HCT116 (cell line): ENCODE measurements at regions not wholly inside any gene's neighbourhood (a gene's known extent, or its start where the extent isn't known, plus 50 kb on each side); places are given as distances from the start of the nearest gene placed in this dataset.

ENCODE experiments used
- ATAC-seq: fragments of 200-7000 bp; cut with Tn5 transposase; 2 replicates; pipeline ENCODE4 v1.9.1; 2020; ENCODE audit warnings: mild to moderate bottlenecking, moderate library complexity
- BruUV-seq: library from RNA; stranded (reverse); fragments of 400-500 nt; replicated peaks from 2 replicates; lab custom pipeline; 2021; lab: Mats Ljungman, UMichigan
- CTCF ChIA-PET: fragments of 300-600 bp; sonication (Branson Sonifier 250); formaldehyde crosslinking; loops from one replicate; lab custom pipeline; 2021; ENCODE audit warnings: antibody characterized with exemption; lab: Charles Lee
- POLR2A ChIA-PET: fragments of 300-600, 350-600 bp; sonication (Branson Sonifier 250); formaldehyde crosslinking; loops from one replicate; lab custom pipeline; 2021; ENCODE audit warnings: antibody characterized with exemption; lab: Charles Lee
- RAD21 ChIA-PET, 2 experiments: fragments of 300-600 bp; sonication (Branson Sonifier 250); formaldehyde crosslinking; loops; one replicate each; lab custom pipeline; 2023; ENCODE audit warnings: low total read pairs in 2 of 2; ENCODE audit not compliant: uncharacterized antibody in 2 of 2, unreplicated experiment in 2 of 2, low non-redundant PET in 1 of 2; lab: Charles Lee
- DNase-seq: peaks from one replicate; pipeline ENCODE4 v3.0.0-alpha.2; 2010; ENCODE audit warnings: low read depth, low spot score
- H2AFZ ChIP-seq: fragments of 200-600 bp; shearing (Covaris generic), sonication (generic); 2 replicates; pipeline ENCODE4 v1.6.1; 2017; ENCODE audit warnings: low read depth, mixed run types, mixed read lengths, antibody characterized with exemption, low read length; ENCODE audit not compliant: poor library complexity, severe bottlenecking
- H3K27ac ChIP-seq: 2 replicates; pipeline ENCODE4 v1.5.1; 2012; ENCODE audit warnings: low read depth, low read length
- H3K27me3 ChIP-seq: fragments of 200-600 bp; sonication (generic); 2 replicates; pipeline ENCODE4 v1.6.1; 2016; ENCODE audit warnings: mixed run types, low read length, mixed read lengths; ENCODE audit not compliant: insufficient read depth
- H3K36me3 ChIP-seq, 2 experiments: fragments of 200-500 bp in 1 of 2; fragments of 200-600 bp in 1 of 2; sonication (Bioruptor generic) in 1 of 2; sonication (generic) in 1 of 2; 2 replicates each; pipeline versions ENCODE4 v1.5.1 to v1.6.1; 2014 to 2016; ENCODE audit warnings: low read length in 2 of 2, inconsistent platforms in 1 of 2, mixed read lengths in 1 of 2, mixed run types in 1 of 2; ENCODE audit not compliant: insufficient read depth in 2 of 2, control insufficient read depth in 1 of 2
- H3K4me1 ChIP-seq, 2 experiments: fragments of 200-600 bp in 1 of 2; sonication (generic) in 1 of 2; 2 replicates each; pipeline versions ENCODE4 v1.5.1 to v1.6.1; 2012 to 2017; ENCODE audit warnings: low read length in 2 of 2, inconsistent platforms in 1 of 2, mild to moderate bottlenecking in 1 of 2, mixed read lengths in 1 of 2, mixed run types in 1 of 2, moderate library complexity in 1 of 2; ENCODE audit not compliant: insufficient read depth in 2 of 2, control insufficient read depth in 1 of 2
- H3K4me2 ChIP-seq: fragments of 200-600 bp; sonication (generic); 2 replicates; pipeline ENCODE4 v1.6.1; 2017; ENCODE audit warnings: mixed run types, low read length, mixed read lengths
- H3K4me3 ChIP-seq, 2 experiments: fragments of 200-600 bp in 1 of 2; sonication (generic) in 1 of 2; replicated peaks in 1 of 2; 2 replicates each; pipeline ENCODE4 v1.5.1; 2011 to 2016; ENCODE audit warnings: low read length in 2 of 2, control low read depth in 1 of 2, low read depth in 1 of 2, mild to moderate bottlenecking in 1 of 2, mixed read lengths in 1 of 2, mixed run types in 1 of 2
- H3K79me2 ChIP-seq: fragments of 200-600 bp; sonication (generic); 2 replicates; pipeline ENCODE4 v1.6.1; 2017; ENCODE audit warnings: mild to moderate bottlenecking, mixed run types, low read length, moderate library complexity, mixed read lengths; ENCODE audit not compliant: insufficient read depth
- H3K9ac ChIP-seq: fragments of 200-600 bp; sonication (generic); 2 replicates; pipeline ENCODE4 v1.6.1; 2016; ENCODE audit warnings: low read length, mixed read lengths
- H3K9me2 ChIP-seq: fragments of 200-600 bp; sonication (generic), shearing (Covaris generic); 2 replicates; pipeline ENCODE4 v1.6.1; 2017; ENCODE audit warnings: mixed run types, mild to moderate bottlenecking, moderate library complexity; ENCODE audit not compliant: insufficient read depth
- H3K9me3 ChIP-seq, 2 experiments: fragments of 200-500 bp in 1 of 2; fragments of 200-600 bp in 1 of 2; sonication (Bioruptor generic) in 1 of 2; sonication (generic) in 1 of 2; 2 replicates each; pipeline ENCODE4 v1.6.1; 2014 to 2017; ENCODE audit warnings: low read length in 2 of 2, mixed read lengths in 2 of 2, inconsistent platforms in 1 of 2, low read depth in 1 of 2, mild to moderate bottlenecking in 1 of 2, mixed run types in 1 of 2, moderate library complexity in 1 of 2; ENCODE audit not compliant: control insufficient read depth in 1 of 2, insufficient read depth in 1 of 2
- H4K20me1 ChIP-seq: fragments of 200-600 bp; sonication (generic), shearing (Covaris generic); 2 replicates; pipeline ENCODE4 v1.6.1; 2017; ENCODE audit warnings: mixed run types, mild to moderate bottlenecking, moderate library complexity; ENCODE audit not compliant: insufficient read depth
- CBX3 ChIP-seq: IDR thresholded peaks from 2 replicates; pipeline ENCODE4 v1.6.1; 2012; ENCODE audit warnings: low read depth
- EGR1 ChIP-seq: IDR thresholded peaks from 2 replicates; pipeline ENCODE4 v1.6.1; 2012; ENCODE audit warnings: low read depth
- EZH2phosphoT487 ChIP-seq: fragments of 200-600 bp; IDR thresholded peaks from 2 replicates; pipeline ENCODE4 v1.6.1; 2018; ENCODE audit warnings: antibody characterized with exemption, borderline replicate concordance
- FOSL1 ChIP-seq: IDR thresholded peaks from 2 replicates; pipeline ENCODE4 v1.6.1; 2012; ENCODE audit warnings: low read depth
- RAD21 ChIP-seq: IDR thresholded peaks from 2 replicates; pipeline ENCODE4 v1.6.1; 2012; ENCODE audit warnings: low read depth, mild to moderate bottlenecking
- REST ChIP-seq: IDR thresholded peaks from 2 replicates; pipeline ENCODE4 v1.6.1; 2012; ENCODE audit warnings: low read depth
- SP1 ChIP-seq: IDR thresholded peaks from 2 replicates; pipeline ENCODE4 v1.6.1; 2012; ENCODE audit warnings: low read depth
- SRF ChIP-seq: IDR thresholded peaks from 2 replicates; pipeline ENCODE4 v1.6.1; 2012; ENCODE audit warnings: low read depth
- YY1 ChIP-seq: IDR thresholded peaks from 2 replicates; pipeline ENCODE4 v1.6.1; 2011; ENCODE audit warnings: low read length, low read depth, moderate library complexity, mild to moderate bottlenecking; ENCODE audit not compliant: insufficient replicate concordance; ENCODE audit errors: extremely low read depth
- ZFX ChIP-seq: fragments of 450-650 bp; IDR thresholded peaks from 2 replicates; pipeline ENCODE4 v1.6.1; 2017
- intact Hi-C: fragments of 100-400 bp; cut with micrococcal nuclease; formaldehyde crosslinking; loops from 2 replicates; pipeline ENCODE4 v1.10.0; 2022
- TF ChIP-seq, protein P1 (sequence below): IDR thresholded peaks from 2 replicates; pipeline ENCODE4 v1.6.1; 2012

DNA sequence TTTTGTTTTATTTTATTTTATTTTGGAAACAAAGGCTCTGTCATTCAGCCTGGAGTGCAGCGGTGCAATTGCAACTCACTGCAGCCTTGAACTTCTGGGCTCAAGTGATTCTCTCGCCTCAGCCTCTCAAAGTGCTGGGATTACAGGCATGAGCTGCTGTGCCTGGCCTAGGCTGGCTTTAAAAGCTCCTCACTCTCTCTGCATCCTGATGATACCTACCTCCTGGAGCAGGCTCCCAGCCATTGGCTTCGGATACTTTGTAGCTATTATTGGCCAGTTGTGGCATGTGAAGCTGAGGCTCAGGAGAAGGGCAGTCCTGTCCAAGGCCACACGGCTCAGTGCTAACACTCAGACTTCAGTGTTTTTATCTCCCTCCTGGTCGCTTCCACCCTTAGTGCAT lies 158.0 kb downstream of the SEC14L1 start:
- H3K36me3 ChIP-seq, result peaks cover 10 to 14% of the 10 kb centered on the region in 2 experiments; a peak in 3 of 4 replicates
- no peaks in the 10 kb centered on the region for H3K9me3 ChIP-seq
- ChIA-PET CTCF (interaction anchor here (1.5 kb wide), 1 partner anchor 19 kb away, joined by 3 read pairs; no protein-coding TSS in a partner anchor), POLR2A (interaction anchor here (0.6 to 1.4 kb wide), 3 partner anchors 10 to 1528 kb away, joined by 3 to 8 read pairs (median 6); no protein-coding TSS in a partner anchor), RAD21 (no interaction called here)
- peaks cover 90% of the 10 kb centered on the region for H3K79me2 ChIP-seq
- ATAC-seq, result no peak
- no TSS peak for BruUV-seq
- no peak for TF ChIP-seq FOSL1
- no peak for TF ChIP-seq RAD21
- TF ChIP-seq EGR1, result no peak
- no peak for TF ChIP-seq SP1
- no peak for TF ChIP-seq SRF
- TF ChIP-seq ZFX, result no peak
- no peak for TF ChIP-seq EZH2phosphoT487
- TF ChIP-seq, protein P1, sequence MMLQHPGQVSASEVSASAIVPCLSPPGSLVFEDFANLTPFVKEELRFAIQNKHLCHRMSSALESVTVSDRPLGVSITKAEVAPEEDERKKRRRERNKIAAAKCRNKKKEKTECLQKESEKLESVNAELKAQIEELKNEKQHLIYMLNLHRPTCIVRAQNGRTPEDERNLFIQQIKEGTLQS, result no peak
- TF ChIP-seq CBX3, result no peak
- no peak for TF ChIP-seq YY1
- no peak for TF ChIP-seq REST
- H3K9ac ChIP-seq, result no peak overlapping the region
- H3K9me2 ChIP-seq, result no peaks in the 10 kb centered on the region
- no peak overlapping the region for H3K27ac ChIP-seq
- DNase-seq, result no peak
- peaks cover 16% of the 10 kb centered on the region; the same call in 1 of the 2 replicates for H4K20me1 ChIP-seq
- H3K4me1 ChIP-seq, result peaks cover 39 to 64% of the 10 kb centered on the region in 2 experiments
- no peak overlapping the region for H3K4me3 ChIP-seq
- intact Hi-C loops, result no loop called here
- H2AFZ ChIP-seq, result no peak overlapping the region
- no peak overlapping the region for H3K4me2 ChIP-seq
- H3K27me3 ChIP-seq, result no peaks in the 10 kb centered on the region
